ENCODE measurements at regions not wholly inside any gene's neighbourhood (a gene's known extent, or its start where the extent isn't known, plus 50 kb on each side); places are given as distances from the start of the nearest gene placed in this dataset.
"Not testable (repeated sequence)": the region's sequence is repeated elsewhere in the genome, so short reads cannot be mapped to it uniquely, and the experiment has no call there.

DNA sequence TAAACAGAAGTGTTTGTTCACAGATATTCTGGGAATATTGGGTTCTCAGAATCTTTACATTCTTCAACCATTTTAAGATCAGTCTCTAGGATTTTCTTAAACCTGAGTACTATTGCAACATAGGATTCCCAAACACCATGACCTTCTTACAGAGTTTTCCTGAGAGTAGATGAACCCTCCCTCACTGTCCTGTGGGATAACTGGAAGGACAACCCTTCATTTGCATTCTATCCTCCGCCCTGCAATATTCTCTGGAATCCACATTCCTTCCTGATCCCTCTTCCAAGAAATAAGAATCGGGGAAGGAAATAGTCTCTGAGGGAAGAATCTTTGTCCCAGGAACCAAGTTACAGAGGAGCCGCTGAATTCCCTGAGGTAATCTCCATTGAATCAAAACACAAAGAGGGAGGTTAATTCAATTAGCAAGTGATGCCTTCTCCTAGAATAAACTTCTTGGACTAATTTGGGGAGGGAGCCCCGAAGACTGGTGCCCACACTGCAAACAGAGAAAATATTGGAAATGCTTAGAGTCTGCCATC is 99.8 kb upstream of the MBIP start:
- DNase-seq (ENCODE audit: low read depth), result no peak
- H3K4me3 ChIP-seq (ENCODE audit: low read depth, low read length), result no peak overlapping the region

DNA sequence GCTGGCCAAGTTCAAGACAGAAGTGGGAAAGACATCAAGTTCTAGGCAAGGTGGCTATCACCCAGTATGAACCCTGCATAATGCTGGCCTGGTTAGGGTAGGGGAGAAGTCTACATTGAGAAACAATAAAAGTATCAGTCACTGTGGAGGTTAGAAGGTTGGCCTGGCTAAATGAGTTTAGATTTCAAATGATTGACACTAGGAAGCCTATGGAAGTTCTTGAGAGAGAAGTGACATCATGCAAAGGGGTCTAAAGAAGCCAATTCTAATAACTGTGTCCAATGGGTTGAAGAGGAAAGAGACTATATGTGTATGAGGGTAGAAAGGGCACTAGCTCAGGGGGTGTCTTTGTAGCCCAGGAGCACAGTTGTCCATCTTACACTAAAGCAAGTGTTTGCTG is 98.5 kb upstream of the MBIP start:
- DNase-seq (ENCODE audit: low read depth), result no peak
- no peak overlapping the region for H3K4me3 ChIP-seq (ENCODE audit: low read depth, low read length)

GRCh38 chr14:36411951-36412350 is 91.5 kb upstream of the MBIP start:
- not testable (repeated sequence) for DNase-seq (ENCODE audit: low read depth); H3K4me3 ChIP-seq (ENCODE audit: low read depth, low read length)

GRCh38 chr14:36408388-36408787 is 88.0 kb upstream of the MBIP start:
- H3K4me3 ChIP-seq (ENCODE audit: low read depth, low read length), result no peak overlapping the region
- no peak for DNase-seq (ENCODE audit: low read depth)

DNA sequence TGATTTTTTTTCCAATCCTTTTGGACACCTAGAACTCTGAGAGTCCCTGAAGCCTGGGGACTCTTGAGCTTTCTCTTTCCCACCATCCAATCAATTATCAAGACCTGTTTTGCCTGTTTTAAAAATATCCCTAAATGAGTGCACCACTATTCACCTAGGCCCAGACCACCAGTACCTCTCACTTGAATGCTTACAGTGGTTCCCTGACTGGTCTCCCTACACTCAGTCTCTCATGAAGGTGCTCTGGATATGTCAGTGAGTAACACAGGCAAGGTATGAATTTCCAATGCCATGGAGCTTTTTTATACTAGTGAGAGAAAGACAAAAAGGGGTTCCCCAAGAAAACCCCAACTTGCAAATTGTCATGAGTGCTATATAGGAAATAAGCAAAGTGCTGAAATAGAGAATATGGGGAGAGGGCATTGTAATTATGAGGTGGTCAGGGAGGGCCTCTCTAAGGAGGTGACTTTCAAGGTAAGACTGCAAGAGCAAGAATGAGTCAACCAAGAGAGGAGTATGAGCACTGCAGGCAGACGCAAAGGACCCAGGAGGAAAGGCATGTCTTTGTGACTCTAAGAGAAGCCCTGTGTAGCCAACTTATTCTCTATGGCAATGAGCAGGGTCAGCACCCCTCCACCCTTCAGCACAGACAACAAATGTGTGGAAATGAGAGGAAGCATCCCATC is 85.3 kb upstream of the MBIP start:
- DNase-seq (ENCODE audit: low read depth), result no peak
- H3K4me3 ChIP-seq (ENCODE audit: low read depth, low read length), result no peak overlapping the region

DNA sequence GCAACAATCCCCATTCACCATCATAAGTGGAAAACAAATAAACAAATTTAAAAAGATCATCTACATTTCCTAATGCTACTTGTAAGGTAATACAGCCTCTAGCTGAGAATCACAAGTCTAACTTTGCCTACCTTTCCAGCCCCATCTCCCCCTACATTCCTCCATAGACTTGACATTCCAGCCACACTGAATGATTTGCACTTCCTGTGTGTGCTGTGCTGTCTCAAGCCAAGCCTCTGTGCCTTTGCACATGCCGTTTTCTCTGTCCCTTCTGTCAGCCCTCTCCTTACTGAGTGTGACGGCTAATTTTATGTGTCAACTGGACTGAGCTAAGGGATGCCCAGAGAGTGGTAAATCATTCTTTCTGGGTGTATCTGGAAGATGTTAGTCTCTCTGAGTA is 82.4 kb upstream of the MBIP start:
- no peak overlapping the region for H3K4me3 ChIP-seq (ENCODE audit: low read depth, low read length)
- no peak for DNase-seq (ENCODE audit: low read depth)

GRCh38 chr14:36398463-36399291 is 78.2 kb upstream of the MBIP start:
- no peak overlapping the region for H3K4me3 ChIP-seq (ENCODE audit: low read depth, low read length)
- no peak for DNase-seq (ENCODE audit: low read depth)

GRCh38 chr14:36397357-36397756 is 76.9 kb upstream of the MBIP start:
- H3K4me3 ChIP-seq (ENCODE audit: low read depth, low read length), result no peak overlapping the region
- no peak for DNase-seq (ENCODE audit: low read depth)

DNA sequence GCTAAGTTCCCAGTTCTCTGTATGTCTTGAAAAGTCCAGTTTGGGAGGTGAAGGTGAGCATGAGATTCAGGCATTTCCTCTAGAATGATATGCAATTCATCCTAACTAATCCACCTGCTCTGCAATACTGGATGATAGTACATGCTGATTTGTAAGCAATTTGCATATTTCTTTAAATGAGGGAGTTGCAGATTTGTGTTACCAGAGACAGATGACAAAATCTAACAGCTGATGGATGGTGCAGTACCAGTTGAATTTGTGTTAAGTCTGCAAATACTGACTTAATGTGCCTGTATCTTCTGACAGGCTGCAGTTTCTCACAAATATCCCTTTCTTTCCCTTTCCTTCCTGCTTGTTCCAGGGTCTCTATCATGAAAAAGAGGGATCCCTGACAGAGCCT is 76.4 kb upstream of the MBIP start:
- no peak overlapping the region for H3K4me3 ChIP-seq (ENCODE audit: low read depth, low read length)
- DNase-seq (ENCODE audit: low read depth), result no peak

- DNase-seq (ENCODE audit: low read depth), result no peak
- no peak overlapping the region for H3K4me3 ChIP-seq (ENCODE audit: low read depth, low read length)
Observed at GRCh38 chr14:36394593-36394992, 74.2 kb upstream of the MBIP start.

- no peak overlapping the region for H3K4me3 ChIP-seq (ENCODE audit: low read depth, low read length)
- no peak for DNase-seq (ENCODE audit: low read depth)
Observed at GRCh38 chr14:36390718-36391117, 70.3 kb upstream of the MBIP start.

GRCh38 chr14:36383767-36384431 is 63.5 kb upstream of the MBIP start:
- no peak overlapping the region for H3K4me3 ChIP-seq (ENCODE audit: low read depth, low read length)
- no peak for DNase-seq (ENCODE audit: low read depth)

- no peak overlapping the region for H3K4me3 ChIP-seq (ENCODE audit: low read depth, low read length)
- peak; percentile 27 for DNase-seq (ENCODE audit: low read depth)
Observed at GRCh38 chr14:36373982-36374673, 53.7 kb upstream of the MBIP start.
